HCT116 (cell line): ENCODE measurements at regions not wholly inside any gene's neighbourhood (a gene's known extent, or its start where the extent isn't known, plus 50 kb on each side); places are given as distances from the start of the nearest gene placed in this dataset.

Experiments
- ATAC-seq: fragments of 200-7000 bp; cut with Tn5 transposase; 2 replicates; pipeline ENCODE4 v1.9.1; 2020; ENCODE audit warnings: mild to moderate bottlenecking, moderate library complexity
- BruUV-seq: library from RNA; stranded (reverse); fragments of 400-500 nt; replicated peaks from 2 replicates; lab custom pipeline; 2021; lab: Mats Ljungman, UMichigan
- CTCF ChIA-PET: fragments of 300-600 bp; sonication (Branson Sonifier 250); formaldehyde crosslinking; loops from one replicate; lab custom pipeline; 2021; ENCODE audit warnings: antibody characterized with exemption; lab: Charles Lee
- POLR2A ChIA-PET: fragments of 300-600, 350-600 bp; sonication (Branson Sonifier 250); formaldehyde crosslinking; loops from one replicate; lab custom pipeline; 2021; ENCODE audit warnings: antibody characterized with exemption; lab: Charles Lee
- RAD21 ChIA-PET, 2 experiments: fragments of 300-600 bp; sonication (Branson Sonifier 250); formaldehyde crosslinking; loops; one replicate each; lab custom pipeline; 2023; ENCODE audit warnings: low total read pairs in 2 of 2; ENCODE audit not compliant: uncharacterized antibody in 2 of 2, unreplicated experiment in 2 of 2, low non-redundant PET in 1 of 2; lab: Charles Lee
- DNase-seq: peaks from one replicate; pipeline ENCODE4 v3.0.0-alpha.2; 2010; ENCODE audit warnings: low read depth, low spot score
- H2AFZ ChIP-seq: fragments of 200-600 bp; shearing (Covaris generic), sonication (generic); 2 replicates; pipeline ENCODE4 v1.6.1; 2017; ENCODE audit warnings: low read depth, mixed run types, mixed read lengths, antibody characterized with exemption, low read length; ENCODE audit not compliant: poor library complexity, severe bottlenecking
- H3K27ac ChIP-seq: 2 replicates; pipeline ENCODE4 v1.5.1; 2012; ENCODE audit warnings: low read depth, low read length
- H3K27me3 ChIP-seq: fragments of 200-600 bp; sonication (generic); 2 replicates; pipeline ENCODE4 v1.6.1; 2016; ENCODE audit warnings: mixed run types, low read length, mixed read lengths; ENCODE audit not compliant: insufficient read depth
- H3K36me3 ChIP-seq, 2 experiments: fragments of 200-500 bp in 1 of 2; fragments of 200-600 bp in 1 of 2; sonication (Bioruptor generic) in 1 of 2; sonication (generic) in 1 of 2; 2 replicates each; pipeline versions ENCODE4 v1.5.1 to v1.6.1; 2014 to 2016; ENCODE audit warnings: low read length in 2 of 2, inconsistent platforms in 1 of 2, mixed read lengths in 1 of 2, mixed run types in 1 of 2; ENCODE audit not compliant: insufficient read depth in 2 of 2, control insufficient read depth in 1 of 2
- H3K4me1 ChIP-seq, 2 experiments: fragments of 200-600 bp in 1 of 2; sonication (generic) in 1 of 2; 2 replicates each; pipeline versions ENCODE4 v1.5.1 to v1.6.1; 2012 to 2017; ENCODE audit warnings: low read length in 2 of 2, inconsistent platforms in 1 of 2, mild to moderate bottlenecking in 1 of 2, mixed read lengths in 1 of 2, mixed run types in 1 of 2, moderate library complexity in 1 of 2; ENCODE audit not compliant: insufficient read depth in 2 of 2, control insufficient read depth in 1 of 2
- H3K4me2 ChIP-seq: fragments of 200-600 bp; sonication (generic); 2 replicates; pipeline ENCODE4 v1.6.1; 2017; ENCODE audit warnings: mixed run types, low read length, mixed read lengths
- H3K4me3 ChIP-seq, 2 experiments: fragments of 200-600 bp in 1 of 2; sonication (generic) in 1 of 2; replicated peaks in 1 of 2; 2 replicates each; pipeline ENCODE4 v1.5.1; 2011 to 2016; ENCODE audit warnings: low read length in 2 of 2, control low read depth in 1 of 2, low read depth in 1 of 2, mild to moderate bottlenecking in 1 of 2, mixed read lengths in 1 of 2, mixed run types in 1 of 2
- H3K79me2 ChIP-seq: fragments of 200-600 bp; sonication (generic); 2 replicates; pipeline ENCODE4 v1.6.1; 2017; ENCODE audit warnings: mild to moderate bottlenecking, mixed run types, low read length, moderate library complexity, mixed read lengths; ENCODE audit not compliant: insufficient read depth
- H3K9ac ChIP-seq: fragments of 200-600 bp; sonication (generic); 2 replicates; pipeline ENCODE4 v1.6.1; 2016; ENCODE audit warnings: low read length, mixed read lengths
- H3K9me2 ChIP-seq: fragments of 200-600 bp; sonication (generic), shearing (Covaris generic); 2 replicates; pipeline ENCODE4 v1.6.1; 2017; ENCODE audit warnings: mixed run types, mild to moderate bottlenecking, moderate library complexity; ENCODE audit not compliant: insufficient read depth
- H3K9me3 ChIP-seq, 2 experiments: fragments of 200-500 bp in 1 of 2; fragments of 200-600 bp in 1 of 2; sonication (Bioruptor generic) in 1 of 2; sonication (generic) in 1 of 2; 2 replicates each; pipeline ENCODE4 v1.6.1; 2014 to 2017; ENCODE audit warnings: low read length in 2 of 2, mixed read lengths in 2 of 2, inconsistent platforms in 1 of 2, low read depth in 1 of 2, mild to moderate bottlenecking in 1 of 2, mixed run types in 1 of 2, moderate library complexity in 1 of 2; ENCODE audit not compliant: control insufficient read depth in 1 of 2, insufficient read depth in 1 of 2
- H4K20me1 ChIP-seq: fragments of 200-600 bp; sonication (generic), shearing (Covaris generic); 2 replicates; pipeline ENCODE4 v1.6.1; 2017; ENCODE audit warnings: mixed run types, mild to moderate bottlenecking, moderate library complexity; ENCODE audit not compliant: insufficient read depth
- CBX3 ChIP-seq: IDR thresholded peaks from 2 replicates; pipeline ENCODE4 v1.6.1; 2012; ENCODE audit warnings: low read depth
- CTCF ChIP-seq, 3 experiments: fragments of 200-600 bp in 1 of 3; sonication (generic) in 1 of 3; IDR thresholded peaks in 2 of 3; conservative IDR thresholded peaks in 1 of 3; 2 replicates each; pipeline ENCODE4 v1.5.1; 2012 to 2017; ENCODE audit warnings: low read depth in 2 of 3, low read length in 2 of 3, antibody characterized with exemption in 1 of 3, borderline replicate concordance in 1 of 3, control low read depth in 1 of 3, mild to moderate bottlenecking in 1 of 3, mixed read lengths in 1 of 3, mixed run types in 1 of 3, moderate library complexity in 1 of 3; ENCODE audit not compliant: insufficient read depth in 1 of 3
- EZH2 ChIP-seq: fragments of 200-600 bp; sonication (generic); IDR thresholded peaks from 2 replicates; pipeline ENCODE4 v1.6.1; 2017; ENCODE audit warnings: antibody characterized with exemption, mixed run types
- FOSL1 ChIP-seq: IDR thresholded peaks from 2 replicates; pipeline ENCODE4 v1.6.1; 2012; ENCODE audit warnings: low read depth
- MAX ChIP-seq: IDR thresholded peaks from 2 replicates; pipeline ENCODE4 v1.6.1; 2012
- POLR2AphosphoS5 ChIP-seq: IDR thresholded peaks from 2 replicates; pipeline ENCODE4 v1.6.1; 2011; ENCODE audit warnings: mild to moderate bottlenecking, low read depth, low read length, moderate library complexity
- RAD21 ChIP-seq: IDR thresholded peaks from 2 replicates; pipeline ENCODE4 v1.6.1; 2012; ENCODE audit warnings: low read depth, mild to moderate bottlenecking
- ZBTB33 ChIP-seq: IDR thresholded peaks from 2 replicates; pipeline ENCODE4 v1.6.1; 2011; ENCODE audit warnings: mild to moderate bottlenecking, low read length, moderate library complexity; ENCODE audit not compliant: insufficient replicate concordance; ENCODE audit errors: extremely low read depth
- intact Hi-C: fragments of 100-400 bp; cut with micrococcal nuclease; formaldehyde crosslinking; loops from 2 replicates; pipeline ENCODE4 v1.10.0; 2022

- Histone ChIP-seq H3K4me1 (no peaks in the 10 kb centered on the region), H3K9ac (no peak overlapping the region), H3K36me3 (no peaks in the 10 kb centered on the region), H2AFZ (no peak overlapping the region), H3K9me2 (no peaks in the 10 kb centered on the region), H3K9me3 (peaks cover 0 to 15% of the 10 kb centered on the region in 2 experiments; a peak in 1 of 4 replicates), H3K27me3 (no peaks in the 10 kb centered on the region), H3K79me2 (no peaks in the 10 kb centered on the region), H3K27ac (no peak overlapping the region), H4K20me1 (no peaks in the 10 kb centered on the region), H3K4me2 (no peak overlapping the region)
- ATAC-seq = no peak
- BruUV-seq = no TSS peak
- ChIA-PET POLR2A (no interaction called here), RAD21 (no interaction called here), CTCF (no interaction called here)
- intact Hi-C loops = loop anchor here (10.0 kb wide), 2 partner anchors 521 to 739 kb away; no protein-coding TSS in a partner anchor
- peak; percentile 3 for DNase-seq
- TF ChIP-seq ZBTB33 (no peak), CTCF (IDR thresholded peaks at IDR 0.05 in 2 of 3, conservative IDR thresholded peaks at IDR 0.05 in 1 of 3; ENCODE audit: borderline replicate concordance in 1 of 3, insufficient read depth in 1 of 3, low read depth in 2 of 3, low read length in 2 of 3) (peak in 2 of 3 experiments; percentile 35 to 69; a peak in 4 of 6 replicates)
- TF ChIP-seq, all 23 proteins: peak for 1
- no peak overlapping the region for H3K4me3 ChIP-seq
Observed at GRCh38 chr3:86563400-86563970, 427.5 kb downstream of the VGLL3 start.

- RAD21 ChIA-PET = no interaction called here
- H2AFZ ChIP-seq = no peak overlapping the region
- H3K79me2 ChIP-seq = no peaks in the 10 kb centered on the region
- no peak overlapping the region for H3K27ac ChIP-seq
- intact Hi-C loops = loop anchor here (10.0 kb wide), 2 partner anchors 523 to 737 kb away; no protein-coding TSS in a partner anchor
- POLR2A ChIA-PET = no interaction called here
- H3K9me2 ChIP-seq = no peaks in the 10 kb centered on the region
- H3K36me3 ChIP-seq = no peaks in the 10 kb centered on the region
- H3K9ac ChIP-seq = no peak overlapping the region
- H3K4me1 ChIP-seq = no peaks in the 10 kb centered on the region
- no peaks in the 10 kb centered on the region for H3K27me3 ChIP-seq
- H4K20me1 ChIP-seq = no peaks in the 10 kb centered on the region
- H3K4me2 ChIP-seq = no peak overlapping the region
- CTCF ChIA-PET = no interaction called here
- no TSS peak for BruUV-seq
- peaks cover 0 to 11% of the 10 kb centered on the region in 2 experiments; a peak in 1 of 4 replicates for H3K9me3 ChIP-seq
- no peak overlapping the region for H3K4me3 ChIP-seq
- DNase-seq = no peak
- ATAC-seq = no peak
- TF ChIP-seq EZH2 (no peak), CBX3 (no peak), POLR2AphosphoS5 (no peak), MAX (no peak), RAD21 (no peak), ZBTB33 (no peak), FOSL1 (no peak)
Observed at GRCh38 chr3:86562090-86562489, 428.9 kb downstream of the VGLL3 start.
